ENCODE measurements at regions not wholly inside any gene's neighbourhood (a gene's known extent, or its start where the extent isn't known, plus 50 kb on each side); places are given as distances from the start of the nearest gene placed in this dataset.
A peak's percentile ranks its signal among the peaks of the same experiment; 100 is the strongest.
"Not testable (repeated sequence)": the region's sequence is repeated elsewhere in the genome, so short reads cannot be mapped to it uniquely, and the experiment has no call there.

DNA sequence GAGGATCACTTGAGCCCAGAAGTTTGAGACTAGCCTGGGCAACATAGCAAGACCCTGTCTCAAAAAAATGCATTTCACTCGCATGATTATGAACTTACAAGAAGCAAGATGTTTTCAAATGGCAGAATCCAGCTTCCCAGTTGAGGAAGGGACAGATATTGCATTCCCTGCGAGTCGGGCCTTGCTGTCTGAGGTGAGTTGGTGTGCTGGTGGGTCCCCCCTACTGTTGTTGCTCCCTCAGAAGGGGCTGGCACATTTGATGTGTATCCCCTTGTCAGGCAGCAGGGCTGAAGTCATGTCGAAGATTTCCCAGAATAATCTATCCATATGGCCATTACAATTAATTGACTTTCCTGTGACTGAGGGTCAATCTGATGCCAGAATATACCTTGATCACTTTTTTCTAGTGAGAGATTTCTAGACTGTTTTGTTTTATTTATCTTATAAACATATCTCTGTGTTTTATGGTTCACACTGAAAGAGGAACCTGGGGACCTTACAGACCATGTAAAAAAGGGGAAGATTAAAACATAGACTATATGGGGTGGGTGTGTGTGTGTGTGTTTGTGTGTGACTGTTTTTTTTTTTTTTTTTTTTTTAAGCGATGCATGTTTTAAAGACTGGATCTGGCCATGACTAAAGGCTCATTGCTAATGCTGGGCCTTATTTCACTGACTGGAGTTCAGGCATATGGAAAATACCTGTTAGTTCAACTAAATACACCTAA is 112.1 kb upstream of the MRPS22 start:
- TF ChIP-seq EZH2 (IDR thresholded peaks at IDR 0.05; ENCODE audit: insufficient read depth, poor library complexity, severe bottlenecking): no peak
- TF ChIP-seq EZH2phosphoT487 (IDR thresholded peaks at IDR 0.05; ENCODE audit: insufficient read depth, low read depth): no peak

DNA sequence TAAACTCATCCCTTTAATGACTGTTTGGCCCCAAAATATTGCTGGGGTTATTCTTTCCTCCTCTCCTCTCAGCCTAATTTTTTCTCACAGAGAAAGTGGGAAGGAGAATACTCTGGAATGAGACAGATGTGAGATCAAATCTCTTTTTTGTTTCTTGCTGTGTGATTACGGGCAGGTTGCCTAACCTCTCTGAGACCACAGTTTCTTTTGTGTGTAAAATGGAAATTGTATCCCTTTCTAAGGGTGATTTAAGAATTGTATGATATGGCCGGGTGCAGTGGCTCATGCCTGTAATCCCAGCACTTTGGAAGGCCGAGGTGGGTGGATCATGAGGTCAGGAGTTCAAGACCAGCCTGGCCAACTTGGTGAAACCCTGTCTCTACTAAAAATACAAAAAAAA is 111.5 kb upstream of the MRPS22 start:
- H3K79me2 ChIP-seq (ENCODE audit: insufficient read depth); in situ Hi-C loops (cut with MboI); H3K4me1 ChIP-seq (ENCODE audit: insufficient read depth); H3K9me2 ChIP-seq (ENCODE audit: insufficient read depth); H2AFZ ChIP-seq; H3K4me2 ChIP-seq (ENCODE audit: unreplicated experiment); H3K36me3 ChIP-seq (ENCODE audit: low read depth); H3K9ac ChIP-seq; H3K9me3 ChIP-seq (ENCODE audit: low read depth); H3K27me3 ChIP-seq (replicated peaks; ENCODE audit: insufficient read depth); H3F3A ChIP-seq (ENCODE audit: insufficient read depth); H3K4me3 ChIP-seq; DNase-seq; H3K27ac ChIP-seq; H4K20me1 ChIP-seq (ENCODE audit: insufficient read depth): not testable (repeated sequence)
- WGBS, 2 experiments (ENCODE audit: low coverage in 1 of 2, low lambda C conversion rate in 2 of 2, missing lambda C conversion rate in 2 of 2): 86 to 93% methylated on average over 3 of the region's 3 CpGs

More for the DNA sequence above, 112.1 kb upstream of the MRPS22 start:
- H2AFZ ChIP-seq: no peak overlapping the region
- H3K9me3 ChIP-seq (ENCODE audit: low read depth): no peaks in the 10 kb centered on the region
- DNase-seq: no peak
- no peak overlapping the region for H3K4me3 ChIP-seq
- H3K9ac ChIP-seq: no peak overlapping the region
- 94 to 95% methylated on average over 5 of the region's 5 CpGs for WGBS, 2 experiments (ENCODE audit: low coverage in 1 of 2, low lambda C conversion rate in 2 of 2, missing lambda C conversion rate in 2 of 2)
- H3K27ac ChIP-seq: no peak overlapping the region
- no peaks in the 10 kb centered on the region for H3K9me2 ChIP-seq (ENCODE audit: insufficient read depth)
- H4K20me1 ChIP-seq (ENCODE audit: insufficient read depth): no peaks in the 10 kb centered on the region
- no peaks in the 10 kb centered on the region for H3F3A ChIP-seq (ENCODE audit: insufficient read depth)
- H3K4me1 ChIP-seq (ENCODE audit: insufficient read depth): peaks cover 9% of the 10 kb centered on the region
- H3K36me3 ChIP-seq (ENCODE audit: low read depth): no peaks in the 10 kb centered on the region
- in situ Hi-C loops (cut with MboI): no loop called here
- H3K79me2 ChIP-seq (ENCODE audit: insufficient read depth): no peaks in the 10 kb centered on the region
- H3K4me2 ChIP-seq (ENCODE audit: unreplicated experiment): no peak overlapping the region
- no peaks in the 10 kb centered on the region for H3K27me3 ChIP-seq (replicated peaks; ENCODE audit: insufficient read depth)

DNA sequence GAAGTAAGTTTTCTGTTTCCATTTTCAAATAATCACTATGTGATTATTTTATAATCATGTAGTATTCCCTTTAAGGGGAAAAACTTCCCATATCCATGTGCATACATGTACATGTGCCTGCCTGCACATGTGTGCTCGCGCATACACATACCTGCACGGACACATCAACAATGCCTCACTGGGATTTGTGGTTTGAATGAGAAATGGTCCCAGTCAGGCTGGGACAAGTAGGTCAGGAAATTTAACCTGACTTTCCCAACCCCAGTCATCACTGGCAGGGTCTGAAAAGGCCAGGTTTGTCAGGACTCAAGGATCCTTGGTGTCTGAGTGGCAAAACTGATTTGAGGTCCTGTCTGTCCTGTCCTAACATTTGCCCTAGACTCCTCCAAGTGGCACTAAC is 109.3 kb upstream of the MRPS22 start:
- Histone ChIP-seq H3K9ac (no peak overlapping the region), H3K36me3 (ENCODE audit: low read depth) (no peaks in the 10 kb centered on the region), H3K4me3 (no peak overlapping the region), H3K4me2 (ENCODE audit: unreplicated experiment) (no peak overlapping the region), H3K9me3 (ENCODE audit: low read depth) (no peaks in the 10 kb centered on the region), H3K4me1 (ENCODE audit: insufficient read depth) (peaks cover 9% of the 10 kb centered on the region), H3K27me3 (replicated peaks; ENCODE audit: insufficient read depth) (no peaks in the 10 kb centered on the region), H3F3A (ENCODE audit: insufficient read depth) (no peaks in the 10 kb centered on the region), H3K27ac (no peak overlapping the region), H3K9me2 (ENCODE audit: insufficient read depth) (no peaks in the 10 kb centered on the region), H2AFZ (no peak overlapping the region), H4K20me1 (ENCODE audit: insufficient read depth) (no peaks in the 10 kb centered on the region), H3K79me2 (ENCODE audit: insufficient read depth) (no peaks in the 10 kb centered on the region)
- no peak for DNase-seq
- in situ Hi-C loops (cut with MboI): no loop called here
- 77 to 83% methylated on average over 3 of the region's 3 CpGs for WGBS, 2 experiments (ENCODE audit: low coverage in 1 of 2, low lambda C conversion rate in 2 of 2, missing lambda C conversion rate in 2 of 2)
- TF ChIP-seq EZH2phosphoT487 (IDR thresholded peaks at IDR 0.05; ENCODE audit: insufficient read depth, low read depth): no peak
- TF ChIP-seq EZH2 (IDR thresholded peaks at IDR 0.05; ENCODE audit: insufficient read depth, poor library complexity, severe bottlenecking): no peak

DNA sequence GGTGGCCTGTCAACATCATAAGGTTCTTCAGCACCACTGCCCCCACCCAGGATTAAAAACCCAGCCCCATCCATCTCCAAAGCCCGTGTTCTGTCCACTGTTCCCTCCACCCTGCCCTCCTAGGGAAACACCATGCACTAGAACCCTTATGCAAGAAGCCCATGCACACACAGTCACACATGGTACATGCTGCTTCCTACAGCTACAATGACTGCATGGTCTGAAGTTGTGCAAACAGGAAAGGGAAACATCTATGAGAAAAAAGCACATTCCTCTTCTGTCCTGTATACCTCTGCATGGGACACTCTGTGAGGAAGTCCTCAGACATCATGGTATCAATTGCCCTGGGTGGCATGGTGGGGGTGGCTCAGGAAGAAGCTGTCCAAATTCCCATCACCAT is 108.6 kb upstream of the MRPS22 start:
- H3K9me2 ChIP-seq (ENCODE audit: insufficient read depth): no peaks in the 10 kb centered on the region
- no peaks in the 10 kb centered on the region for H3K27me3 ChIP-seq (replicated peaks; ENCODE audit: insufficient read depth)
- no peaks in the 10 kb centered on the region for H3F3A ChIP-seq (ENCODE audit: insufficient read depth)
- H4K20me1 ChIP-seq (ENCODE audit: insufficient read depth): no peaks in the 10 kb centered on the region
- no peaks in the 10 kb centered on the region for H3K9me3 ChIP-seq (ENCODE audit: low read depth)
- H3K4me3 ChIP-seq: no peak overlapping the region
- no peaks in the 10 kb centered on the region for H3K36me3 ChIP-seq (ENCODE audit: low read depth)
- TF ChIP-seq EZH2 (IDR thresholded peaks at IDR 0.05; ENCODE audit: insufficient read depth, poor library complexity, severe bottlenecking) (no peak), EZH2phosphoT487 (IDR thresholded peaks at IDR 0.05; ENCODE audit: insufficient read depth, low read depth) (no peak)
- no peak overlapping the region for H3K9ac ChIP-seq
- 83 to 100% methylated on average over 1 of the region's 1 CpG for WGBS, 2 experiments (ENCODE audit: low coverage in 1 of 2, low lambda C conversion rate in 2 of 2, missing lambda C conversion rate in 2 of 2)
- in situ Hi-C loops (cut with MboI): no loop called here
- H3K4me2 ChIP-seq (ENCODE audit: unreplicated experiment): no peak overlapping the region
- H3K79me2 ChIP-seq (ENCODE audit: insufficient read depth): no peaks in the 10 kb centered on the region
- no peak for DNase-seq
- H2AFZ ChIP-seq: no peak overlapping the region
- H3K4me1 ChIP-seq (ENCODE audit: insufficient read depth): peaks cover 9% of the 10 kb centered on the region
- H3K27ac ChIP-seq: no peak overlapping the region

DNA sequence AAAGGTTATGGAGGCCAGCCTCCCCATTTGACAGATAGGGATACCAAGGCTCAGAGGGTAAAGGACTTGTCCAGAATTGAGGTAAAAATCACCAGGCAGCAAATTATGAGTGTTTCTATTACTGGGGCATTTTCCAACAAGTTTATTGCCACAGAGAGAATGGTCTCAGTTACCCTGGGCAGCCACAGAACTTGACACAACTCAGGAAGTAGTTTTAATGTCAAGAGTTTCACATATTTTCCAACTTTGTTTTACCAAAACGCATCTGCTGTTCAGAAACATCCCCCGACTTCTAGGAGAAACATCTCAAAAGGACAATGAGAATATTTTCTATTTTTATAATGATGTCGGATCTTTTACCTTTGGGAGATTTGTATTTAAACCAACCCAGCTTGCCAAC is 107.5 kb upstream of the MRPS22 start:
- Histone ChIP-seq H3K4me3 (no peak overlapping the region), H3K36me3 (ENCODE audit: low read depth) (no peaks in the 10 kb centered on the region), H2AFZ (peak overlapping the region; percentile 2; the same call in 1 of the 2 replicates), H3K9ac (no peak overlapping the region), H3F3A (ENCODE audit: insufficient read depth) (no peaks in the 10 kb centered on the region), H3K27me3 (replicated peaks; ENCODE audit: insufficient read depth) (no peaks in the 10 kb centered on the region), H3K27ac (no peak overlapping the region), H3K9me2 (ENCODE audit: insufficient read depth) (no peaks in the 10 kb centered on the region), H4K20me1 (ENCODE audit: insufficient read depth) (no peaks in the 10 kb centered on the region), H3K79me2 (ENCODE audit: insufficient read depth) (no peaks in the 10 kb centered on the region), H3K9me3 (ENCODE audit: low read depth) (no peaks in the 10 kb centered on the region), H3K4me2 (ENCODE audit: unreplicated experiment) (no peak overlapping the region), H3K4me1 (ENCODE audit: insufficient read depth) (peaks cover 9% of the 10 kb centered on the region)
- TF ChIP-seq EZH2 (IDR thresholded peaks at IDR 0.05; ENCODE audit: insufficient read depth, poor library complexity, severe bottlenecking) (no peak), EZH2phosphoT487 (IDR thresholded peaks at IDR 0.05; ENCODE audit: insufficient read depth, low read depth) (no peak)
- WGBS, 2 experiments (ENCODE audit: low coverage in 1 of 2, low lambda C conversion rate in 2 of 2, missing lambda C conversion rate in 2 of 2): 65 to 75% methylated on average over 3 of the region's 3 CpGs
- in situ Hi-C loops (cut with MboI): no loop called here
- DNase-seq: no peak
